Activated CD8-positive, alpha-beta T cell treated with anti-CD3 and anti-CD28 coated beads for 36 hours (primary cell): ENCODE measurements at regions not wholly inside any gene's neighbourhood (a gene's known extent, or its start where the extent isn't known, plus 50 kb on each side); places are given as distances from the start of the nearest gene placed in this dataset.

Experiments
- ATAC-seq: fragments of 200-7000 bp; cut with Tn5 transposase; one replicate; pipeline ENCODE4 v1.10.0; 2021; ENCODE audit warnings: mild to moderate bottlenecking, moderate library complexity
- CTCF ChIA-PET: fragments of 350-600 bp; sonication (Branson Sonifier 250); formaldehyde crosslinking; loops from one replicate; lab custom pipeline; 2021; ENCODE audit warnings: antibody characterized with exemption; lab: Charles Lee
- POLR2A ChIA-PET: fragments of 350-600 bp; sonication (Branson Sonifier 250); formaldehyde crosslinking; loops from one replicate; lab custom pipeline; 2021; ENCODE audit warnings: antibody characterized with exemption; lab: Charles Lee
- DNase-seq: peaks from one replicate; pipeline ENCODE4 v3.0.0-alpha.2; 2020
- H3K27ac Mint-ChIP-seq: one replicate; pipeline ENCODE4 v1.8.0; 2021; ENCODE audit warnings: mild to moderate bottlenecking, mixed read lengths
- H3K27me3 Mint-ChIP-seq: one replicate; pipeline ENCODE4 v1.8.0; 2021; ENCODE audit warnings: mixed read lengths
- H3K36me3 Mint-ChIP-seq: one replicate; pipeline ENCODE4 v1.8.0; 2021; ENCODE audit warnings: low read depth, mixed read lengths
- H3K4me1 Mint-ChIP-seq: one replicate; pipeline ENCODE4 v1.8.0; 2021; ENCODE audit warnings: low read depth, mixed read lengths
- H3K4me3 Mint-ChIP-seq: one replicate; pipeline ENCODE4 v1.8.0; 2021; ENCODE audit warnings: mild to moderate bottlenecking, moderate library complexity, mixed read lengths
- H3K9me3 Mint-ChIP-seq: one replicate; pipeline ENCODE4 v1.8.0; 2021; ENCODE audit warnings: mixed read lengths
- intact Hi-C: fragments of 100-400 bp; cut with micrococcal nuclease; formaldehyde crosslinking; loops from one replicate; pipeline ENCODE4 v1.10.0; 2022
- TF ChIP-seq, protein P1 (sequence below): fragments of 200-600 bp; IDR thresholded peaks from one replicate; pipeline ENCODE4 v1.8.0; 2022; ENCODE audit warnings: antibody characterized with exemption, mild to moderate bottlenecking

DNA sequence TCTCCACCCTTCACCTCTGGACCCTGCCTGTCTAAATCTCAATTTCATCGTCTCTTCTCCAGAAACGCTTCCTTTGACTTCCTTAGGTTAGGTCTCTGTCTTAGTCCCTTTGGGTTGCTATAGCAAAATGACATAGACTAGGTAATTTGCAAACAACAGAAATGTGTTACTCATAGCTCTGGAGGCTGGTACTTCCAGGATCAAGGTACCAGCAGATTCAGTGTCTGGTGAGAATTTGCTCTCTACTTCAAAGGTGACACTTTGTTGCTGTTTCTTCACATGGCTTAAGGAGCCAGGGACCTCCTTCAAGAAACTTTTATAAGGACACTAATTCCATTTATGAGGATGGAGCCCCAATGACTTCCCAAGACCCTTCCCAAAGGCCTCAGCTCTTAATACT is 145.1 kb upstream of the IMPG1 start:
- CTCF ChIA-PET: no interaction called here
- Mint-ChIP-seq H3K36me3 (no peaks in the 10 kb centered on the region), H3K4me1 (no peaks in the 10 kb centered on the region), H3K4me3 (no peak overlapping the region), H3K27me3 (no peaks in the 10 kb centered on the region), H3K27ac (no peak overlapping the region), H3K9me3 (peaks cover 4% of the 10 kb centered on the region)
- TF ChIP-seq, protein P1, sequence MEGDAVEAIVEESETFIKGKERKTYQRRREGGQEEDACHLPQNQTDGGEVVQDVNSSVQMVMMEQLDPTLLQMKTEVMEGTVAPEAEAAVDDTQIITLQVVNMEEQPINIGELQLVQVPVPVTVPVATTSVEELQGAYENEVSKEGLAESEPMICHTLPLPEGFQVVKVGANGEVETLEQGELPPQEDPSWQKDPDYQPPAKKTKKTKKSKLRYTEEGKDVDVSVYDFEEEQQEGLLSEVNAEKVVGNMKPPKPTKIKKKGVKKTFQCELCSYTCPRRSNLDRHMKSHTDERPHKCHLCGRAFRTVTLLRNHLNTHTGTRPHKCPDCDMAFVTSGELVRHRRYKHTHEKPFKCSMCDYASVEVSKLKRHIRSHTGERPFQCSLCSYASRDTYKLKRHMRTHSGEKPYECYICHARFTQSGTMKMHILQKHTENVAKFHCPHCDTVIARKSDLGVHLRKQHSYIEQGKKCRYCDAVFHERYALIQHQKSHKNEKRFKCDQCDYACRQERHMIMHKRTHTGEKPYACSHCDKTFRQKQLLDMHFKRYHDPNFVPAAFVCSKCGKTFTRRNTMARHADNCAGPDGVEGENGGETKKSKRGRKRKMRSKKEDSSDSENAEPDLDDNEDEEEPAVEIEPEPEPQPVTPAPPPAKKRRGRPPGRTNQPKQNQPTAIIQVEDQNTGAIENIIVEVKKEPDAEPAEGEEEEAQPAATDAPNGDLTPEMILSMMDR: no peak
- ATAC-seq (no peak), DNase-seq (no peak)
- intact Hi-C loops: no loop called here
- POLR2A ChIA-PET: no interaction called here

DNA sequence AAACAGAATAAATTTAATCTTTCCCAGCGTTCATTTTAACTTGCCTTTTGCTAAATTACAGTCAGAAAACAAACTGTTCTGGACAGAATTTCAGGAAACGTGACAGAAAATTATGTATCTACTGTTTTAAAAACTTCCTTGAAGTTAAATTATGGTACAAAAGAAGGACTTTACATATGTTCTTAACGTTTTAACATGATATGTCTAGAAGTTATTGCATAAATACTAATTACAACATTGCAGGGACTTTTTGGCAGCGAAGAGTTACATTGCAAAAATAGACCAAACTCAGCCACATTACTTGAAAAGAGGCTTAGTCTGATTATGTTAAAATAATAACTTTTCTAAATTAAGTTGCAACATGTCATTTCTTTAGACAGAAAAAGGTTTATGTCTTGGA is 142.1 kb upstream of the IMPG1 start:
- TF ChIP-seq, protein P1: no peak
- intact Hi-C loops: no loop called here
- Mint-ChIP-seq H3K36me3 (no peaks in the 10 kb centered on the region), H3K9me3 (peaks cover 14% of the 10 kb centered on the region), H3K4me3 (no peak overlapping the region), H3K27me3 (no peaks in the 10 kb centered on the region), H3K4me1 (no peaks in the 10 kb centered on the region), H3K27ac (no peak overlapping the region)
- POLR2A ChIA-PET: no interaction called here
- ATAC-seq (no peak), DNase-seq (no peak)
- CTCF ChIA-PET: no interaction called here

DNA sequence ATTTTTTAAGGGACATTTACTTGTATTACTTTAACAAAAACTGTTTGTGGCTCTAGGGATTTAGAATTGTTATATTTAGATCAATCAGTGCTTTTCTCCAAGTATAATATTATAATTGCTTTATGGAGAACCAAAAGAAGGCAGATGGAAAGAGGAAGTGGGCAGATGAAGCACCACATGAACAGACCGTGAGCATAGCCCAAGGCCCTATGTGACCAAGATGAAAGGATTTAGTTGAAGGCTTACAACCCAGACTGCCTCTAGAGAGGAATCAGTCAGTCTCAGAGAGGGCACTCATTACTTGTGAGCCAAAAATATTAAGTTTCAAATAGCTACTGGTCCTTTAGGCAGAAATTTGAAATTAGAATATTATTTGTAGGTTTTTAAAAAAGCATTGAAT is 102.3 kb upstream of the IMPG1 start:
- Mint-ChIP-seq H3K27ac (no peak overlapping the region), H3K4me1 (no peaks in the 10 kb centered on the region), H3K4me3 (no peak overlapping the region), H3K36me3 (no peaks in the 10 kb centered on the region), H3K27me3 (no peaks in the 10 kb centered on the region), H3K9me3 (peaks cover 4% of the 10 kb centered on the region)
- ChIA-PET CTCF (no interaction called here), POLR2A (no interaction called here)
- DNase-seq: no peak
- ATAC-seq: no peak
- intact Hi-C loops: no loop called here
- TF ChIP-seq, protein P1: no peak

DNA sequence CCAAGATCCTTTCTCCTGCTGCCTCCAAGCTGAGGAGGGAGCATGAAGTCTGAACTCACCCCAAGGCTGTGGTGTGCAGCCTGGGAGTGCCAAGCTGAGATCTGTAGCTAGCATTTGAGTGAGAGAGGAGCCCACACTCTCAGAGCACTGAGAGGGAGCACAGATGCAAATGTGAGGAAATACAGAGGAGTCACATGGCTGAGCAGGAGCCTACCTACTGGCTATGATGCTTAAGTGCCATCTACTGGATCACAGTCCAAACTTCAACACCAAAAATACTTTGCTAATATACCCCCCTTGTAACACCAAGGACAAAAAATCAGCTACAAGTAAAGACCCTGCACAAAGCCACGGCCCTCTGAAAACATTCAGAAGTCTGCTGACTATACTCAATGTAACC is 94.4 kb upstream of the IMPG1 start:
- Mint-ChIP-seq H3K27ac (no peak overlapping the region), H3K9me3 (no peaks in the 10 kb centered on the region), H3K4me3 (no peak overlapping the region), H3K4me1 (no peaks in the 10 kb centered on the region), H3K36me3 (no peaks in the 10 kb centered on the region), H3K27me3 (no peaks in the 10 kb centered on the region)
- TF ChIP-seq, protein P1: no peak
- ChIA-PET POLR2A (no interaction called here), CTCF (no interaction called here)
- ATAC-seq (no peak), DNase-seq (no peak)
- intact Hi-C loops: no loop called here

DNA sequence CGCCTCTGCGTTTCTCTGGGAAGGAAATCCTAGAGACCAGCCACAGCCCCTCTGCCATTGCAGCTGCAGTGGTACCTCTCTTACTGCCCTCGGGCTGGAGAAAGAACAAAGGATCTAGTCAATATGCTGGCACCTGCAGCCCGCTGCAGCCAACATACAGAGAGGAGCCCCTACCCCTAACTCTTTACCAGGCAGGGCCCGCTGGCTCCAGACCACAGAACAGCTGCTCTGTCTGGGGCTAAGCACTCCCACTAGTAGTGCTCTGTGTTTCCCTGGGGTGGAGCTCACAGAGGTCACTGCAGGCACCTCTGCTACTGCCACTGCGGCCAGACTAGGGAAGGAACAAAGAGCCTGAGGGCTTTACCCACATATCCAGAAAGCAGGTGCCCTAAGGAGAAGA is 93.8 kb upstream of the IMPG1 start:
- Mint-ChIP-seq H3K4me3 (no peak overlapping the region), H3K4me1 (no peaks in the 10 kb centered on the region), H3K36me3 (no peaks in the 10 kb centered on the region), H3K9me3 (no peaks in the 10 kb centered on the region), H3K27ac (no peak overlapping the region), H3K27me3 (no peaks in the 10 kb centered on the region)
- TF ChIP-seq, protein P1: no peak
- CTCF ChIA-PET: no interaction called here
- ATAC-seq (no peak), DNase-seq (no peak)
- intact Hi-C loops: no loop called here
- POLR2A ChIA-PET: no interaction called here
